Muscle of arm (tissue), 1 donor: ENCODE measurements at regions not wholly inside any gene's neighbourhood (a gene's known extent, or its start where the extent isn't known, plus 50 kb on each side); places are given as distances from the start of the nearest gene placed in this dataset.

Experiments used
- DNase-seq: peaks from one replicate; pipeline ENCODE4 v3.0.0-alpha.2; 2013

- DNase-seq = no peak
These were observed 476.4 kb upstream of the AGTR1 start for GRCh38 chr3:148221303-148221702.

- DNase-seq = no peak
These were observed 474.4 kb upstream of the AGTR1 start for GRCh38 chr3:148223266-148223665.

- DNase-seq = no peak
These were observed 471.5 kb upstream of the AGTR1 start for GRCh38 chr3:148226246-148226645.

GRCh38 chr3:148227534-148227933 lies 470.2 kb upstream of the AGTR1 start:
- no peak for DNase-seq

- DNase-seq = no peak
These were observed 468.6 kb upstream of the AGTR1 start for GRCh38 chr3:148229107-148229506.

GRCh38 chr3:148230473-148230872 lies 467.2 kb upstream of the AGTR1 start:
- no peak for DNase-seq

GRCh38 chr3:148232389-148232788 lies 465.3 kb upstream of the AGTR1 start:
- no peak for DNase-seq

- no peak for DNase-seq
These were observed 464.3 kb upstream of the AGTR1 start for GRCh38 chr3:148233403-148233802.

- DNase-seq = no peak
These were observed 463.2 kb upstream of the AGTR1 start for GRCh38 chr3:148234536-148234935.

GRCh38 chr3:148235566-148235965 lies 462.1 kb upstream of the AGTR1 start:
- no peak for DNase-seq

GRCh38 chr3:148238421-148238821 lies 459.3 kb upstream of the AGTR1 start:
- DNase-seq = no peak

GRCh38 chr3:148240351-148240750 lies 457.4 kb upstream of the AGTR1 start:
- DNase-seq = no peak

GRCh38 chr3:148243609-148244008 lies 454.1 kb upstream of the AGTR1 start:
- no peak for DNase-seq

GRCh38 chr3:148246291-148246923 lies 451.3 kb upstream of the AGTR1 start:
- no peak for DNase-seq

- no peak for DNase-seq
These were observed 444.0 kb upstream of the AGTR1 start for GRCh38 chr3:148253713-148254112.

- DNase-seq = no peak
These were observed 443.3 kb upstream of the AGTR1 start for GRCh38 chr3:148254402-148254801.

- no peak for DNase-seq
These were observed 441.4 kb upstream of the AGTR1 start for GRCh38 chr3:148255981-148256969.

- no peak for DNase-seq
These were observed 434.7 kb upstream of the AGTR1 start for GRCh38 chr3:148262980-148263379.

- no peak for DNase-seq
These were observed 431.9 kb upstream of the AGTR1 start for GRCh38 chr3:148265841-148266240.

GRCh38 chr3:148266341-148266740 lies 431.4 kb upstream of the AGTR1 start:
- no peak for DNase-seq

- no peak for DNase-seq
These were observed 427.9 kb upstream of the AGTR1 start for GRCh38 chr3:148269816-148270215.

GRCh38 chr3:148280623-148281242 lies 417.0 kb upstream of the AGTR1 start:
- no peak for DNase-seq

GRCh38 chr3:148289159-148289558 lies 408.5 kb upstream of the AGTR1 start:
- DNase-seq = no peak
